ENCODE measurements at regions not wholly inside any gene's neighbourhood (a gene's known extent, or its start where the extent isn't known, plus 50 kb on each side); places are given as distances from the start of the nearest gene placed in this dataset.

GRCh38 chr5:57559110-57559635 lies 76.6 kb upstream of the ACTBL2 start (continued):
- no peak for TF ChIP-seq SRF (IDR thresholded peaks at IDR 0.05; ENCODE audit: low read depth, low read length)
- no peak for TF ChIP-seq TBP (IDR thresholded peaks at IDR 0.05; ENCODE audit: low read depth, low read length)
- TF ChIP-seq JUN (IDR thresholded peaks at IDR 0.05; ENCODE audit: low read depth, low read length) = no peak
- TF ChIP-seq MAFK (IDR thresholded peaks at IDR 0.05; ENCODE audit: low read depth, low read length) = no peak
- no peak for TF ChIP-seq SAP30 (IDR thresholded peaks at IDR 0.05; ENCODE audit: insufficient read depth, insufficient replicate concordance, low read length)

Measured in H1 (cell line).